ENCODE measurements at regions not wholly inside any gene's neighbourhood (a gene's known extent, or its start where the extent isn't known, plus 50 kb on each side); places are given as distances from the start of the nearest gene placed in this dataset.

DNA sequence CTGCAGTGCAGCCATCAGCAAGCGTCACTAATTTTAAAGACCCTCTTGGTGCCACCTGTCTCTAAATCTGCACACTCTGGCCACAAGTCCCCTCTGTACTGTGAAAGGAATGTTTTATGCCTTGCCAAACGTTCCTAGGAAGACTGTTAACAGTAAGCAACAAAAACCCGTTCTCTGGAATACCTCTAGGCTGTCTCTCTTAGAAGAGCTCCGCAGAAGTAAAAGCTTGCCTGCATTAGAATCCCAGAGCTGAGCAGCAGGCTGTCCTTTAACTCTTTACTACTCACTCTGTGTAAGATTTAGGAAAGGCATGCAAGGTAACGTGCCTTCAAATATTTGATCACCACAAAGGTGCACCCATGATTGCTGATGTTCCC, 53.9 kb upstream of the C9orf72 start (continued):
- TF ChIP-seq HDAC6 (IDR thresholded peaks at IDR 0.05; ENCODE audit: low read depth, low read length) (no peak), ISX (CRISPR knock-in tag; conservative IDR thresholded peaks at IDR 0.05) (no peak), ZFX (CRISPR knock-in tag; IDR thresholded peaks at IDR 0.05; ENCODE audit: low read depth) (no peak)

GRCh38 chr9:27628311-27628710, 55.0 kb upstream of the C9orf72 start:
- peaks cover 9% of the 10 kb centered on the region for H3K4me1 ChIP-seq (ENCODE audit: insufficient read depth, low read length)
- no peaks in the 10 kb centered on the region for H3K27me3 ChIP-seq (ENCODE audit: control insufficient read depth in 1 of 2, insufficient read depth in 2 of 2, low read length in 2 of 2)
- FAIRE-seq (no peak), ATAC-seq (no peak), DNase-seq (ENCODE audit: low spot score) (no peak)
- no peaks in the 10 kb centered on the region for H3K79me2 ChIP-seq (ENCODE audit: insufficient read depth, low read length)
- in situ Hi-C loops (cut with HindIII; ENCODE audit: extremely low pct_ligation_motif_present, low pct_unique_long_range_greater_than_20kb) (no loop called here), intact Hi-C loops (cut with micrococcal nuclease; ENCODE audit: unreplicated experiment) (no loop called here)
- no peak overlapping the region for H3K4me2 ChIP-seq (ENCODE audit: low read depth, low read length)
- TF ChIP-seq BCLAF1 (IDR thresholded peaks at IDR 0.05) (no peak), KMT2B (CRISPR knock-in tag; IDR thresholded peaks at IDR 0.05) (no peak), NCOA1 (CRISPR knock-in tag; IDR thresholded peaks at IDR 0.05) (no peak), ZMYM2 (CRISPR knock-in tag; IDR thresholded peaks at IDR 0.05) (no peak), MAFF (IDR thresholded peaks at IDR 0.05; ENCODE audit: low read depth, low read length) (no peak), ZNF496 (CRISPR knock-in tag; IDR thresholded peaks at IDR 0.05; ENCODE audit: insufficient replicate concordance) (no peak), ATRX (CRISPR knock-in tag; IDR thresholded peaks at IDR 0.05; ENCODE audit: borderline replicate concordance) (no peak), FOXC1 (CRISPR knock-in tag; IDR thresholded peaks at IDR 0.05; ENCODE audit: borderline replicate concordance) (no peak), ZNF709 (CRISPR knock-in tag; IDR thresholded peaks at IDR 0.05) (no peak), BRCA1 (CRISPR knock-in tag; IDR thresholded peaks at IDR 0.05) (no peak), SETDB1 (CRISPR knock-in tag; IDR thresholded peaks at IDR 0.05; ENCODE audit: borderline replicate concordance) (no peak), ZNF121 (CRISPR knock-in tag; IDR thresholded peaks at IDR 0.05) (no peak), PRPF4 (IDR thresholded peaks at IDR 0.05; ENCODE audit: low read depth, low read length, poor library complexity, severe bottlenecking) (no peak)
- TF ChIP-seq, protein P1, sequence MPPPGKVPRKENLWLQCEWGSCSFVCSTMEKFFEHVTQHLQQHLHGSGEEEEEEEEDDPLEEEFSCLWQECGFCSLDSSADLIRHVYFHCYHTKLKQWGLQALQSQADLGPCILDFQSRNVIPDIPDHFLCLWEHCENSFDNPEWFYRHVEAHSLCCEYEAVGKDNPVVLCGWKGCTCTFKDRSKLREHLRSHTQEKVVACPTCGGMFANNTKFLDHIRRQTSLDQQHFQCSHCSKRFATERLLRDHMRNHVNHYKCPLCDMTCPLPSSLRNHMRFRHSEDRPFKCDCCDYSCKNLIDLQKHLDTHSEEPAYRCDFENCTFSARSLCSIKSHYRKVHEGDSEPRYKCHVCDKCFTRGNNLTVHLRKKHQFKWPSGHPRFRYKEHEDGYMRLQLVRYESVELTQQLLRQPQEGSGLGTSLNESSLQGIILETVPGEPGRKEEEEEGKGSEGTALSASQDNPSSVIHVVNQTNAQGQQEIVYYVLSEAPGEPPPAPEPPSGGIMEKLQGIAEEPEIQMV (CRISPR knock-in tag; IDR thresholded peaks at IDR 0.05; ENCODE audit: low read depth), result no peak
- TF ChIP-seq, protein P2, sequence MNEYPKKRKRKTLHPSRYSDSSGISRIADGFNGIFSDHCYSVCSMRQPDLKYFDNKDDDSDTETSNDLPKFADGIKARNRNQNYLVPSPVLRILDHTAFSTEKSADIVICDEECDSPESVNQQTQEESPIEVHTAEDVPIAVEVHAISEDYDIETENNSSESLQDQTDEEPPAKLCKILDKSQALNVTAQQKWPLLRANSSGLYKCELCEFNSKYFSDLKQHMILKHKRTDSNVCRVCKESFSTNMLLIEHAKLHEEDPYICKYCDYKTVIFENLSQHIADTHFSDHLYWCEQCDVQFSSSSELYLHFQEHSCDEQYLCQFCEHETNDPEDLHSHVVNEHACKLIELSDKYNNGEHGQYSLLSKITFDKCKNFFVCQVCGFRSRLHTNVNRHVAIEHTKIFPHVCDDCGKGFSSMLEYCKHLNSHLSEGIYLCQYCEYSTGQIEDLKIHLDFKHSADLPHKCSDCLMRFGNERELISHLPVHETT (CRISPR knock-in tag; conservative IDR thresholded peaks at IDR 0.05), result no peak
- ChIA-PET POLR2A (no interaction called here), CTCF (ENCODE audit: low intra/inter-chr PET ratio, low total read pairs) (no interaction called here)
- no peak overlapping the region for H2AFZ ChIP-seq (ENCODE audit: low read length)
- no TSS peak for BruUV-seq (replicated peaks)
- no peaks in the 10 kb centered on the region for H3K36me3 ChIP-seq (replicated peaks in 1 of 2; ENCODE audit: control insufficient read depth in 1 of 2, insufficient read depth in 2 of 2, low read length in 2 of 2)
- no peaks in the 10 kb centered on the region for H3K9me3 ChIP-seq (ENCODE audit: low read length)
- H3K27ac ChIP-seq (ENCODE audit: extremely low read length, insufficient read depth, low read length), result no peak overlapping the region
- no peaks in the 10 kb centered on the region for H4K20me1 ChIP-seq (ENCODE audit: insufficient read depth, low read length)
- no peak overlapping the region for H3K4me3 ChIP-seq (replicated peaks in 1 of 3; ENCODE audit: insufficient read depth in 1 of 3, low read depth in 2 of 3, low read length in 3 of 3)
- no peak overlapping the region for H3K9ac ChIP-seq (ENCODE audit: insufficient read depth, low read depth, low read length)
